ENCODE measurements at regions not wholly inside any gene's neighbourhood (a gene's known extent, or its start where the extent isn't known, plus 50 kb on each side); places are given as distances from the start of the nearest gene placed in this dataset.
A peak's percentile ranks its signal among the peaks of the same experiment; 100 is the strongest.
"Not testable (repeated sequence)": the region's sequence is repeated elsewhere in the genome, so short reads cannot be mapped to it uniquely, and the experiment has no call there.

DNA sequence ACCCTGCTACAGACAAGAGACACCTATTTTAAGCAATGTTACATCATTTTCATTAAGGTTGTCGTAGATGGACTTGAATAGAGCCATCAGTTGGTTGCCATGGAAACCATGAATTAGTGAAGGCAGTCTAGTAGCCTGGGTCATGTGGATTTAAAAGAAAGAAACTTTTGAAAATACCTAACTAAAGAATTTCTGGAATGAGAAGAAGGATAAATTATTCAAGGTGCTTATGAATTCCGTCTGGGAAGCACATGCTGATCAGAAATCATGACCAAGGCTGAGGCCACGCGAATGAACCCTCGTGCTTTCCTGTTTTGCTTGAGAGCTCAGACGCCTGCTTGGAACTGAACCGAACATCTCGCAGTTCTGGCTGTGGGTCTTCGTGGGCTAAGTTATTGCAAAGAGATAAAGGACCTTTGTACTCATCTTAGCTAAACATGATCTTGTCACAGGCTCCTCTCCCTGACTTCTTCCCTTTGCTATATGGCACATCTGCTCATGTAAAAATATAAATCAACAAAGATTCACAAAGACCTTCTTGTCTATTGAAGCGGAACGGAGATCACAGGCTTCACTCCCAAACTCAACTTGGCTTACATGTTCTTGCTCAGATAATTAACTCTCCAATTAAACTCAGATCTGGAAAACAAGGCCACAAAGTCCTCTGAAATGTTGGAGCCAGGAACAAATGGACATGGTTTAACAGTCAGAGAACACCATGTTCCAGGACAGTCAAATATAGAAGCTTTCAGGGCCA is 140.2 kb downstream of the NUFIP1 start:
- DNase-seq (ENCODE audit: low read depth, low spot score), result no peak

DNA sequence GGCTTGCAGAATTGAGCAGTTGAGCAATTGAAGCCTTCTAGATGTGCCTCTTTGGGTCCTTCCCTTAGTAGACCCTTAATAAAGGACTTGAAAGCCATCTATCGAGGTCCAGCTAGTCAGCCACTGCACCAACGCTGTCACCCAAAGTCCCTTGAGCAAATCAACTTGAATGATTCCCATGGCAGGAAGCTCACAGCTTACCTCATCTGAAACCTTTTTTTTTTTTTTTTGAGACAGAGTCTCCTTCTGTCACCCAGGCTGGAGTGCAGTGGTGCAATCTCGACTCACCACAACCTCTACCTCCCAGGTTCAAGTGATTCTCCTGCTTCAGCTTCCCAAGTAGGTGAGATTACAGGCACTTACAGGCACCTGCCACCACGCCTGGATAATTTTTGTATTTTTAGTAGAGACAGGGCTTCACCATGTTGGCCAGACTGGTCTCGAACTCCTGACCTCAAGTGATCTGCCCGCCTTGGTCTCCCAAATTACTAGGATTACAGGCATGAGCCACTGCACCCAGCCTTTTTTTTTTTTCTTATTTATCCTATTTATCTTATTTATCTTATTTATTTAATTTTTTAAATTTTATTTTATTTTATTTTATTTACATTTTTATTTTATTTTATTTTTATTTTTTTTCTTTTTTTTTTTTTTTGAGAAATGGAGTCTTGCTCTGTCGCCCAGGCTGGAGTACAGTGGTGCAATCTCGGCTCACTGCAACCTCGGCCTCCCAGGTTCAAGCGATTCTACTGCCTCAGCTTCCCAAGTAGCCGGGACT is 143.8 kb downstream of the NUFIP1 start:
- not testable (repeated sequence) for DNase-seq (ENCODE audit: low read depth, low spot score)

DNA sequence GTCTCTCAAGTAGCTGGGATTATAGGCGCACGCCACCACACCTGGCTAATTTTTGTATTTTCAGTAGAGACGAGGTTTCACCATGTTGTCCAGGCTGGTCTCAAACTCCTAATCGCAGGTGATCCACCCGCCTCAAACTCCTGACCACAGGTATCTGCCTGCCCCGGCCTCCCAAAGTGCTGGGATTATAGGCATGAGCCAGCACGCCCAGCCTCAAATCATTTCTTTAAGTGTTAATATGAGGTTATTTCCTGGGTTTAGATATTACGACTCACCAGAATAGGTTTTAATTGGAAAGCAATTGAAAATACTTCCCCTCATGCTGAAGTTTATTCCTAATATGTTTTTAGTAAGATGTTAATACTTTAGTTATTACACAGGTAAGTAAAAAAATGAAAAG is 144.5 kb downstream of the NUFIP1 start:
- no peak for DNase-seq (ENCODE audit: low read depth, low spot score)

DNA sequence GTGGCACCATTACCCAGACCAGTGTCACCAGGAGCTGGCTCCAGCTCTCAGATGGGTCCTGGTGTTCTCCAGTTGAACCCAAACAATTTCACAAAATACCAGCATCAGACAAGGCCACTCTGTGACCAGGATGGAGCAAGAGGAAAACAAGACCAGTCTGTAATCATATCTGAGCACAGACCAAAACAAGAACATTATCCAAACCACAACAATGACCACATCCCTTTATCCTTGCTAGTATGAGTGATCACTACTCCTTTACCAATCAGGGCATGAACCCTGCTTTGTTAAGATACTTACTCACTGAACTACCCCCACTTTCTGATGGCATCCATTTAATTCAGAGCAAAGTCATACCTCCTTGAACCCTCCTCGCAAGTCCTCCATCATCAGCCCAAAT is 145.9 kb downstream of the NUFIP1 start:
- no peak for DNase-seq (ENCODE audit: low read depth, low spot score)

GRCh38 chr13:44842158-44842557 is 147.1 kb downstream of the NUFIP1 start:
- DNase-seq (ENCODE audit: low read depth, low spot score), result no peak

DNA sequence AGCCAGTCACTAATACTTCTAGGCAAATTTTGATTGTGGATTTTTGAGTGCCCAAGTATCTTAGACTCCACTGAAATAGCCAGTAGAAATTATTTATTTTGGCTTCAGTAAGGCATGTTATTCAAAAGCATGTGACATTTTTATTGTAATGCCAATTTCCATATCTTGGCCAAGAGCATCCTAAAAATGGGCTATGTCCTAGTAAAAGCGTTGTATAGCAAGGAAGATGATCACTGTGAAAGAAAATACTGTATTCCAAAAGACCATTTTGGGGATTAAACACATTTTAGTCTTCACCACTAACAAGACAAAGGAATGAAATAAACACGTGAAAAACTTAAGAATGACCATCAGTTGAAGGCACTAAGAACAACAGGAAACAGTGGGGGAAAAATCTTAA is 149.1 kb downstream of the NUFIP1 start:
- DNase-seq (ENCODE audit: low read depth, low spot score), result peak; percentile 23

DNA sequence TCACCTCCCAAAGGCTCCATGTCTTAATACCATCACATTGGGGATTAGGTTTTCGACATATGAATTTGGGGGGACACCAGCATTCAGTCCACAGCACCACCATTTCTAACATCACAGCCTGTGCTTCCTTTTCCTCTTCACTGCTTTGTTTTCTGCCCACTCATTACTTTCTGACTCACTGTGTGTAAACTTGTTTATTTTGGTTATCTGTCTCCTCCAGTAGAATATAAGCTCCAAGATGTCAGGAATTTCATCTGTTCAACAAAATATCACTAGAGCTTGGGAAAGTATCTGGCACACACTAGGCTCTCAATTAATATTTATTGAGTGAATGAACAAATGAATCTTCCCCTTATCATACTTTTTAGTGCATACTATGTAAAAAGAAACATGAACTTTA is 152.0 kb downstream of the NUFIP1 start:
- DNase-seq (ENCODE audit: low read depth, low spot score), result no peak

DNA sequence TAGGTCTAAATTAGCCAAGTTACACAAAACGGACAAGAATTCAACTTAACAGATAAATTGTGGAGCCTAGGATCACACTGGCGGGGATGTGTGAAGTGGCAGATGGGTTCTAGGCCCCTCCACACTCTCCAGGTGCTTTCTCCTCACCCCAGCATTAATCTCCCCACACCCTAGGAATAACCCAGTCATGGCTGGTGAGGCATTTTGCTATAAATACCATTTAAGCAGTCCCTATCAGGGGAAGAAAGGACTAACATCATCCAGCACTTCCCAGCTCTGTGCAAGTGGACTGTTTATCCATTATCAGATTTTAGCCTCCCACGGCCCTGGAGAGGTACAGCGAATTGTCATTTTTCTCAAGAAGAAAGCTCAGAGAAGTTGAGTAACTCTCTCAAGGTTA is 154.9 kb downstream of the NUFIP1 start:
- DNase-seq (ENCODE audit: low read depth, low spot score), result no peak

DNA sequence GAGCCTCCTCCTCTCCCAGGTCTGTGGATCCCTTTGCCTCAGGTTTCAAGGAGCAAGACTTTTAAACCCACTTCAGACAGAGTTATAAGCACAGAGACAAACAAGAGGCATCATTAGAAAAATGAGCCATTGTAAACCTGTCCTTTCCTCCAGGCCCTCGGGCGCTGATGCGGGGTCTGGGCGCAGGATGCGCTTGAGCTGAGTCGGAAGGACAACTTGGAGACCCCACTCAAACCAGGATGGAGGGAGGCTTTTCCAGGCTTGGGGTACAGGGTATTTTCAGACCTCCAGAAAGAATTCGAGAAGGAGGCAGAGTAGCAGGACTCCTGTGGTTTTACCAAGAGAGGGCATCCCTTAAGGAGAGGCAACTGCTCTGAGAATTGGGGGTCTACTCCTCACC is 155.6 kb downstream of the NUFIP1 start:
- DNase-seq (ENCODE audit: low read depth, low spot score), result no peak

DNA sequence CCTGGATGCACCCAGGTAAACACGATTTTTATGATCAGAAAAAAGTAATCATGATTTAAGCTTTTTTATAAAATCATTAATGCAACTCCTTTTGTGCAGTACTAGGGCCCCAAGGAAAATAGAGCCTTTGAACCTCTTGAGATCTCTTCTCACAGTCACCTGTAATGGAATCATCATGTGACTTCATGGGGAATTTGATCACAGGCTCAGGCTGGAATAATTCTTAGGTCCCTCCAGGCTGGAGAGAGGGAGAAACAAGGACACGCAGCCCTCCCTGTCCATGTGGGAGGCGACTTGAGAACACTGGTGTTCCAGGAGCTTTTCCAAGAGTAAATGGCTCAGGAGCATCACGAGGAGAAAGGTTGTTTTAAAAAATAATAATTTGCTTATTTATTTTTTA is 156.1 kb downstream of the NUFIP1 start:
- no peak for DNase-seq (ENCODE audit: low read depth, low spot score)

DNA sequence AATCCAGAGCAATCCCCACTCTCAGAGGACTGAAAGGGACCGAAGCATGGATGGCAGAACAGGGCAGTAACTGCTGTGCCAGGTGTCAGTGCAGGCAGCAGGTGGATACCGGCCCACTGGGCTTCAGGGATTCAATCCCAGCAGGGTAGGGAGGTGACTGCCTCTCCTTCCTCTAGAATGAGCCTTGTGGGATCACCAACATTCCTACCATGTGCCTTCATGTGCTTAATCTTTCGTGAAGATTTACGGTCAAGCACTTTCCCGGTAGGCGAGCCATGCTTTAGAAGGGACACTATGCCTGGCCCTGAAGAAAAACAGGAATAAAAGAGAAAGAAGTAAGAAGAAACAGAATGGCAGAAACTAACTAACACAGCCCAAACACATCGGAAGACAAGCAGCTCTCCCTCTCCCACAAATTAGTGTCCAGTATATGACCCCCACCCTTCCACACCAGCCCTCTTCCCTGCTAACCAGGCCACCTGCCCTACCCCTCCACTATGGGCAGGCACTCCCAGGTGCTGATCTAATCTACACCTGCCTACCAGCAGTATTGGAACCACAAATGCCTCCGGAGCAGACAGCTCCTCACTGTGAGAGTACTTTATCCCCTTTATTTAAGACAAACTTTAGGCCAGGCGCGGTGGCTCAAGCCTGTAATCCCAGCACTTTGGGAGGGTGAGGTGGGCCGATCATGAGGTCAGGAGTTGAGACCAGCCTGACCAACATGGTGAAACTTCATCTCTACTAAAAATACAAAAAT is 162.5 kb downstream of the NUFIP1 start:
- no peak for DNase-seq (ENCODE audit: low read depth, low spot score)

- no peak for DNase-seq (ENCODE audit: low read depth, low spot score)
Measured at GRCh38 chr13:44825953-44826352, 163.3 kb downstream of the NUFIP1 start.

- not testable (repeated sequence) for DNase-seq (ENCODE audit: low read depth, low spot score)
Measured at GRCh38 chr13:44823555-44823954, 165.7 kb downstream of the NUFIP1 start.

DNA sequence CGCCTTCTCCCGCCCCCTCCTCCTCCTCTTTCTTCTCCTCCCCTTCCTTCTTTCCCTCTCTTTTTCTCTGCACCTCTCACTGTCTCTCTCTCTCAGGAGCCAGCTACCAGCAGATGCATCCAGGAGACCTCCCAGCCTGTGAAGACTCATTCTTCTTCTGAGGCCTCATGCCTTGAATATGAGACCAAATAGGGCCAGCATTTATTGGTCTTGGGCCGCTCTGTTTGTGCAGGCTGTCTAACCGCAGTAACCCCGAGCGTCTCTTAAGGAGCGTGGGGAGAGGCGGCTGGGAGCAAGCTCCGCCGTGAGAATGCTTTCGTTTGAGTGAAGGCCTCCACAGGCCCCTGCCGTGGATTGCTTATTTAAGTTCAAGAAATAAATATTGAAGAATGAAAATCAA is 167.0 kb downstream of the NUFIP1 start:
- DNase-seq (ENCODE audit: low read depth, low spot score), result peak; percentile 65

DNA sequence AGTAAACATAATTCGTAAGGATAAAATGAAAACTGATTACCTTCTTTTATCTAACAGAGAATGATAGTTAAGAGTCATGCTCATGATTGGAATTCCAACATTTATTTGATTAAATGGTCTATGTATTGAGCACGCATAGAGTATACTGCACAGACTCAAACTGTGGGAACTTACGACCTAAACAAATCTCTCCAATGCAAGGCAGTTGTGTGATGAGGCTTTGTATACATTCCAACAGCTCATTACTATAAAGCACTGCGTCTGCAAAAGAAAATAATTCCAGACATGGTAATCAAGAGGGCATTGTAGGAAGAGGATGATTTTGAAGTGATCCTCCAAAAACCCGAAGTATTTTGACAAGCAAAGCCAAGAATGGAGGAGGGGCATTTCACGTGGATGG is 169.5 kb downstream of the NUFIP1 start:
- DNase-seq (ENCODE audit: low read depth, low spot score), result no peak

GRCh38 chr13:44819245-44819644 is 170.0 kb downstream of the NUFIP1 start:
- no peak for DNase-seq (ENCODE audit: low read depth, low spot score)

DNA sequence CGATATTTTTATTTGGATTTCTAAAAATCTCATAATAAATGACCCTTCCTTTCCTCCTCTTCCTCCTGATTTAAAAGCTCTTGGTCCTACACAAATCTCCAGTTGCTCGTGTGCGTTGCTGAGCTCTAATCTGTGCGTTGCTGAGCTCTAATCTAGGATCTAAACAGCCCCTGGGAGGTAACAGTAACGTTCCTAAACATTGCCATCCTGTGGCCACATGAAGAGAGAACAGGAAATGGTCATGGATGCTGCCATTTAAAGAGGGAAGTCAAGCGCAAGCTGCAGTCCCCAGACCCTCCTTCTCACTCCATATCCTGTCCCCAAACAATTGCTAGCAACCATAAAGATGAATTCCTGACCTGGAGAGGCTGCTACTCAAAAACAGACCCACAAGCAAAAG is 170.8 kb downstream of the NUFIP1 start:
- no peak for DNase-seq (ENCODE audit: low read depth, low spot score)

- DNase-seq (ENCODE audit: low read depth, low spot score), result no peak
Measured at GRCh38 chr13:44818016-44818415, 171.3 kb downstream of the NUFIP1 start.

GRCh38 chr13:44817131-44817671 is 172.1 kb downstream of the NUFIP1 start:
- DNase-seq (ENCODE audit: low read depth, low spot score), result no peak

DNA sequence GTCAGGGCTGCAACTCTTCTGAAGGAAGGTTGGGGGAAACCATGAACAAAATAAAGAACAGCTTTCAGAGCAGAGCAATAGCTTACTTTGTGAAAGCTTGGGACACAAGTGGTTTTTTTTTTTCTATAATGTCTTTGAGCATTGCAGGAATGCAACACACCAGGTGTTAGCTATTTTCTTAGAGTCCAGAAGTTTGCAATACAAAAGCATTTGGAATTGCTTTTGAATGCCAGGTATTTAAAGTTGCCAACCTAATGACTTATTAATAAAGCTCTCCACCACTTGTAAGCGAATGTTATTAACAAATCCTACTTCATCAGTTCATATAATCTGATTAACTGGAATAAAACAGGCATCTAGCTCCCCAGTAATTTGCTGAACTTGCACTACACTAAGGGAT is 172.6 kb downstream of the NUFIP1 start:
- DNase-seq (ENCODE audit: low read depth, low spot score), result no peak

- DNase-seq (ENCODE audit: low read depth, low spot score), result no peak
Measured at GRCh38 chr13:44815623-44816022, 173.6 kb downstream of the NUFIP1 start.

GRCh38 chr13:44814836-44815235 is 174.4 kb downstream of the NUFIP1 start:
- DNase-seq (ENCODE audit: low read depth, low spot score), result no peak

All from smooth muscle cell of the brain vasculature (primary cell).